ENCODE measurements at regions not wholly inside any gene's neighbourhood (a gene's known extent, or its start where the extent isn't known, plus 50 kb on each side); places are given as distances from the start of the nearest gene placed in this dataset.

DNA sequence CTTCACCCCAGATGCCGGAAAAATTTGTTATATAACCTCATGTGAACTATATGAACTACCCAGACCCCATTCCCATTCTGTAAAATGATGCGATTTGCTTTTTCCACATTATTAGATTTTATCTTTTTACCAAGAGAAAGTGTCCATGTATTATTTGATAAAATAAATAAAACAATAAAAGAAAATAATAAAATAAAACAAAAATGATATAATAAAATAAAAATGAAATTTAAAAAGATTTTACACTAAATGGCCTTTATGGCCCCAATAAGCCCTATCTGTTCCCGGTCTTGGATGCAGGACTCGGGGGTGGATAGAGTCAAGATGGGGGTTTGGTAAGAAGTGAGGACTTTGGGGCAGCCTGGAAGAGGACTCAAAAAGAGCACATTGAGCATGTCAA lies 357.2 kb downstream of the MATN1 start:
- TF ChIP-seq SUZ12 (IDR thresholded peaks at IDR 0.05; ENCODE audit: extremely low read depth, insufficient read depth, insufficient read length), result no peak
- TF ChIP-seq ZNF274 (IDR thresholded peaks at IDR 0.05; ENCODE audit: low read depth, low read length), result no peak

All from NT2/D1 (cell line).